NCI-H2171 (cell line): ENCODE measurements at regions not wholly inside any gene's neighbourhood (a gene's known extent, or its start where the extent isn't known, plus 50 kb on each side); places are given as distances from the start of the nearest gene placed in this dataset.

Source experiments
- DNase-seq: peaks from one replicate; lab custom pipeline; 2025; lab: John Stamatoyannopoulos, UW

- DNase-seq: no peak
Measured at GRCh38 chr12:83823386-83824045, 1089.1 kb downstream of the SLC6A15 start.

GRCh38 chr12:83821967-83822366, 1090.6 kb downstream of the SLC6A15 start:
- no peak for DNase-seq

GRCh38 chr12:83818881-83819280, 1093.7 kb downstream of the SLC6A15 start:
- no peak for DNase-seq

GRCh38 chr12:83817730-83818129, 1094.9 kb downstream of the SLC6A15 start:
- no peak for DNase-seq

DNA sequence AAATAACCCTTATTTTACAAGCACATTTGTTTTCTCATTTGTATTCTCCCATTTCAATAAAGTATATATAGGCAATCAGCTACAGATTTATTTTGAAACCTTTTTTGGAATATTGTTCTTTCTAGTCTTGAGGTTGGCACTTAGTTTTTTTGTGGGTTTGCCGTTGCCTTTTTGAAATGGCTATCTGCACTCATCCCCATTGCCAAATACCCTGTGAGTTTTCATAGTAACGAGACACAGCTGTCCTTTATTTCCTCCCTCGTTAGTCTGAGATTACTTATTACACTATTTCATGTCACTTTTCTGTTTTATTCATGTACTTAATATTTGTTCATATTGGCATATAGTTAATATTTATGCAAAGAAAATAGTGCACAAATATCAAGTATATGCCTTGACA, 1104.0 kb downstream of the SLC6A15 start:
- no peak for DNase-seq

- DNase-seq: no peak
Measured at GRCh38 chr12:83807871-83808270, 1104.7 kb downstream of the SLC6A15 start.

DNA sequence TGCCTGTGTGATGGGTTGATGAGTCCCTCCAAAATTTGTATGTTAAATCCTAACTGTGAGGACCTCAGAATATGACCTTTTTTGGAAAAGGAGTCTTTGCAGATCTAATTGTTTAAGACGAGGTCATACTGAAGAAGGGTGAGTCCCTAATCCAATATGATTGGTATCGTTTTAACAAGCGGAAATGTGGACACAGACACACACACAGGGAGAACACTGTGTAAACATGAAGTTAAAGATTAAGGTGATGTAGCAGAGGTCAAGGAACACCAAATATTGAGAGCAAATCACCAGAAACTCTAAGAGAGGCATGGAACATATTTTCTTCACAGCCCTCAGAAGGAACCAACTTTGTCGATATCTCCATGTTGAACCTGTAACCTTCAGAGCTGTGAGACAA, 1106.7 kb downstream of the SLC6A15 start:
- no peak for DNase-seq

DNA sequence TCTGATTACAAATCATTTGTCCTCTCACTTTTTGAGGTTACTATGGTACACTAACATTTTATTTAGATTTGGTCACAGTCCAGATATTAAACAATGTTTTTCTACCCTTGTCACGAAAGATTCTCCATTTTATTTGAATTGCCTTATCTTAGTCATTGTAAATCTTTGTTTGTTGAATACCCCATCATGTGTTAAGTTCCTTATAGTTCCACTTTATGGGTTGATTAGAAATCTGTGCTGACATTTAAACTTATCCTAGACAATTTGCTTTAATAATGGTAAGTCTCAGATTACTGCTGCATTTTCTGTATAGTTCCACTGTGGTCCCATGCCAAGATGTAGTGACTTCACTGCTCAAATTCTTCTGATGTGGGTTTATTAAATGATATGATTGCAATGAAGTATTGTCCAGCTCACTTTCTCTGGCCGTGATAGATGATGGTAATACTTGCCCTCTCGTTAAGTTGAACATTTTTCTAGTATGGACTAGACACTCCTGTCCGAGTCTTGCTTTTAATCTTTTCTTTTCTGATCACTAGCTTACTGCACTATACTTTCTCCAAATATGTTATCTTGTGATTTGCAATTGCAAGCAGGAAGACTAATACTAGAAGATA, 1107.3 kb downstream of the SLC6A15 start:
- no peak for DNase-seq

DNA sequence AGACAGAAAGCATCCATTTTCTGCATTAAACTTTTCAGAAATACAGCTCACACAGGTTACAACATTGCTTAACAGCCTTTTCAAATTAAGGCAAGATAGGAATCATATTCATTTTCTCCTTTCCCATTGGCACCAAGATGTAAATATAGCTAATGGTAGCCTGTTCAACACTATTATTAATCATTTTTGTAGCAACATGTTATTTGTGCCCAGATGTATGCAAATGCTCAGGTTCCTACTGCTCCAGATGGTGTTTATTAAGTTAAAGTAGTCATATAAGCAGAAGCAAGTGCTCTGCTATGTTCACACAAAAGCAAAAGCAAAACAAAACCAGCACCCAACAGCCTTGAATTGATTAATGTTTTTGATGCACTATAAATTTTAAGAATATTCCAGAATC, 1110.6 kb downstream of the SLC6A15 start:
- no peak for DNase-seq

GRCh38 chr12:83800022-83800421, 1112.6 kb downstream of the SLC6A15 start:
- DNase-seq: no peak

- DNase-seq: no peak
Measured at GRCh38 chr12:83796531-83796930, 1109.8 kb downstream of the TMTC2 start.

DNA sequence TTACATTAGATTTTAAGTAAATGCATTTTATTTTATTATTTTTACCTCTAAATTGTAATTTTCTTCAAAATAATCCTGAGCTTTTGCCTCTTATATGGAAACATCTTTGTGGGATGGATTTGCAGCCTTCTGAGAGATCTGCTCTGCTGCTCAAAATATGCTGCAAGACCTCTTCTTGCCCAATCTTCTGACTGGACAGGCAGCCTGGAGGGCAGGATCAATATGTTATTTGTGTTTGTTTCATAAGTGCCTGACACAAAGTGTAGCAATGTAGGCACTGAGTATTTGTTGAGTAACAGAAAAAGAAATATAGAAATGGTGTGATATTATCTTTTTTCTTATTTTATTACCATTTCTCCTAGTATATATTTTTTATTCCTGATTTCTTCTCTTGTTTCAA, 1106.9 kb downstream of the TMTC2 start:
- DNase-seq: no peak

DNA sequence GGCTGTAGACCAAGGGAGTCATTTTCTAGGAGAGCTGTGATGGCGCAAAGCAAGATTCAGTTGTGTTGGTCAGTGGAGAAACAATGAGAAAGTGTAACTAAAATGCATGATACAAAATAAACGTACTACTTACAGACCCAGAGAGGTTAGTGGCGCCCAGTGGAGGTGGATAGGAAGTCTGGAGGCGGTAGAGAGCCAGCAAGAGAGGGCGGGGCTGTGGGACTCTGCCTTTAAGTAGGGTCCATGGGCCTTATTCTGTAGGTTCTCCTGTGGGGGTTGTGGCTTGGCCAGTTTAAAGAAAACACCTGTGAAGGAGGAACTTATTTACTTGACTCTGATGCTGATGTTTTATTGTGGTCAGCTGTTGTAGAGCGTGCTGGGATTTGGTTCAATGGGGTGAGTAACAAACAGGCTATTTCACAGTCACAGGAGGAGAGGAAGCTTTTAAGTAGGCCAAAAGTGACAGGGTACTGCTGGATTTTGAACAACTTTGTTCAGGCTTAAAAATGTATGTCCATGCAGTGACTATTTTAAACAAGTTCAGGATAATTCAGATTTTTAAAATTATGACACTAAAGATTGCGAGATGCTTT, 1097.7 kb downstream of the TMTC2 start:
- no peak for DNase-seq

DNA sequence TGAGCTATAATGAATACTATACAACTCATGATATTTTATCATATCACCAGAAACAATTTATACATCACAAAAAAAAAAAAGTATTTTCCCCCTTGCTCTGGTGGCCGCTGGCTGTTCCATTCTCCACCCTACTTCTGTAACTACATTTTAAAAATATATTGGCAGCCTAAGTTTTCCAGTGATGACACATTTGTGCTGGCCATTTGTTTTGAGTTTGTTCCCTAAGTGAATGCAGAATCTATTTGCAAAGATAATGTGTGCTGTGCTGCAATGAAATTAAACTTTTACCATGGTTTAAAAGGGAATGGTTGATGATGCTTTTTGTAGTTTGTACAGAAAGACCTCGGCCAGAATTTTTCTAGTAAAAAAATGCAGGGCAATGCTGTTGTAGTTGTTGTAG, 1092.8 kb downstream of the TMTC2 start:
- DNase-seq: no peak

- DNase-seq: no peak
Measured at GRCh38 chr12:83769151-83769550, 1082.4 kb downstream of the TMTC2 start.

GRCh38 chr12:83767723-83768122, 1081.0 kb downstream of the TMTC2 start:
- no peak for DNase-seq

GRCh38 chr12:83763425-83763824, 1076.7 kb downstream of the TMTC2 start:
- DNase-seq: no peak

DNA sequence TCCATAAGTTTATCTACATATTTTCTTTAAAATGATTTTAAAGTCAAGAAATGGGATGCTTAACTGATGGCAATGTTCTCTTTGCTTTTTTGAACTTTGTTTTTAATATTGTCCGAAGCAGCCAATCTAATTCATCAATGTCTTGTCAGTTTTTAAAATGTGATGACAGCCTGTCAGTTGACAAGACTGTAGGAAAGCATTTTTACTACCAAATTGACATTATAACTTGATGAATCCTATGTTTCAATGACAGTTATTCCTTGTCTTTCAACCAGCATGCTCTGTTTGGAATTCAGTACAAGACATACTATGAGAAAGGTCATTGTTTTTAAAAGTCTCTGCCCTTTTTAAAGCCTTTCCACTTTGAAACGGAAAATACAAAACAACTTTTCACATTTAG, 1073.2 kb downstream of the TMTC2 start:
- no peak for DNase-seq

GRCh38 chr12:83758888-83759631, 1072.4 kb downstream of the TMTC2 start:
- DNase-seq: no peak

GRCh38 chr12:83753904-83754303, 1067.2 kb downstream of the TMTC2 start:
- DNase-seq: no peak

GRCh38 chr12:83753205-83753604, 1066.5 kb downstream of the TMTC2 start:
- no peak for DNase-seq

- no peak for DNase-seq
Measured at GRCh38 chr12:83739607-83740006, 1052.9 kb downstream of the TMTC2 start.

- no peak for DNase-seq
Measured at GRCh38 chr12:83710851-83711250, 1024.1 kb downstream of the TMTC2 start.
